BE2C (cell line): ENCODE measurements at regions not wholly inside any gene's neighbourhood (a gene's known extent, or its start where the extent isn't known, plus 50 kb on each side); places are given as distances from the start of the nearest gene placed in this dataset.

Experiments
- DNase-seq: peaks from one replicate; pipeline ENCODE4 v3.0.0-alpha.2; 2020
- H3K27me3 ChIP-seq: fragments of 250-450 bp; sonication (Bioruptor Pico); 2 replicates; pipeline ENCODE4 v1.5.1; 2020; ENCODE audit warnings: mild to moderate bottlenecking
- H3K36me3 ChIP-seq: fragments of 250-450 bp; sonication (Bioruptor Pico); 2 replicates; pipeline ENCODE4 v1.5.1; 2020; ENCODE audit warnings: mild to moderate bottlenecking
- H3K4me1 ChIP-seq: fragments of 250-450 bp; sonication (Bioruptor Pico); 2 replicates; pipeline ENCODE4 v1.5.1; 2020
- H3K4me3 ChIP-seq: 2 replicates; pipeline ENCODE4 v1.5.1; 2011; ENCODE audit warnings: low read depth, low read length
- H3K9me3 ChIP-seq: fragments of 250-450 bp; sonication (Bioruptor Pico); 2 replicates; pipeline ENCODE4 v1.5.1; 2020
- TF ChIP-seq, protein P1 (sequence below): IDR thresholded peaks from 2 replicates; pipeline ENCODE4 v1.5.1; 2012; ENCODE audit warnings: mild to moderate bottlenecking, low read depth, low read length

DNA sequence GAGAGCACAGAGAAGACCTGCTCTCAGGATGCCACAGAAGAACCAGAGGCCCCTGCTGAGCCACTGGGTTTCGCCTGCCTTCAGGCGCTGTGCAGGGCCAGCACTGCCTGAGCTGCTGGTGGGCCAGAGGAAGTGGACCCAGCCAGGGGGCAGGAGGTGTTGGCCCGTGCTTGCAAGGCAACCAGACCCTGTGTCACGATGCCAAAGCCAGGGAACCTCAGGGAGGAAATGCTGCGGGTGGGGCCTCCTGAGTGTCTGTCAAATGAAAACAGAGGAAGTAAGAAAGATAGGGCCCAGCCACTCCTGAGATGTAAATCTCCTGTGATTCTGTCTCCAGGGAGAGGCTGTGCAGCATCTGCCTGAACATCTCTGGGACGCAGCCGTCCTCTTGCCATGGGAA is 58.1 kb upstream of the ADORA2B start:
- TF ChIP-seq, protein P1, sequence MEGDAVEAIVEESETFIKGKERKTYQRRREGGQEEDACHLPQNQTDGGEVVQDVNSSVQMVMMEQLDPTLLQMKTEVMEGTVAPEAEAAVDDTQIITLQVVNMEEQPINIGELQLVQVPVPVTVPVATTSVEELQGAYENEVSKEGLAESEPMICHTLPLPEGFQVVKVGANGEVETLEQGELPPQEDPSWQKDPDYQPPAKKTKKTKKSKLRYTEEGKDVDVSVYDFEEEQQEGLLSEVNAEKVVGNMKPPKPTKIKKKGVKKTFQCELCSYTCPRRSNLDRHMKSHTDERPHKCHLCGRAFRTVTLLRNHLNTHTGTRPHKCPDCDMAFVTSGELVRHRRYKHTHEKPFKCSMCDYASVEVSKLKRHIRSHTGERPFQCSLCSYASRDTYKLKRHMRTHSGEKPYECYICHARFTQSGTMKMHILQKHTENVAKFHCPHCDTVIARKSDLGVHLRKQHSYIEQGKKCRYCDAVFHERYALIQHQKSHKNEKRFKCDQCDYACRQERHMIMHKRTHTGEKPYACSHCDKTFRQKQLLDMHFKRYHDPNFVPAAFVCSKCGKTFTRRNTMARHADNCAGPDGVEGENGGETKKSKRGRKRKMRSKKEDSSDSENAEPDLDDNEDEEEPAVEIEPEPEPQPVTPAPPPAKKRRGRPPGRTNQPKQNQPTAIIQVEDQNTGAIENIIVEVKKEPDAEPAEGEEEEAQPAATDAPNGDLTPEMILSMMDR, result no peak
- H3K9me3 ChIP-seq, result no peaks in the 10 kb centered on the region
- H3K36me3 ChIP-seq, result no peaks in the 10 kb centered on the region
- H3K4me3 ChIP-seq, result no peak overlapping the region
- no peaks in the 10 kb centered on the region for H3K27me3 ChIP-seq
- peak; percentile 18 for DNase-seq
- H3K4me1 ChIP-seq, result no peaks in the 10 kb centered on the region; the same call in 1 of the 2 replicates

DNA sequence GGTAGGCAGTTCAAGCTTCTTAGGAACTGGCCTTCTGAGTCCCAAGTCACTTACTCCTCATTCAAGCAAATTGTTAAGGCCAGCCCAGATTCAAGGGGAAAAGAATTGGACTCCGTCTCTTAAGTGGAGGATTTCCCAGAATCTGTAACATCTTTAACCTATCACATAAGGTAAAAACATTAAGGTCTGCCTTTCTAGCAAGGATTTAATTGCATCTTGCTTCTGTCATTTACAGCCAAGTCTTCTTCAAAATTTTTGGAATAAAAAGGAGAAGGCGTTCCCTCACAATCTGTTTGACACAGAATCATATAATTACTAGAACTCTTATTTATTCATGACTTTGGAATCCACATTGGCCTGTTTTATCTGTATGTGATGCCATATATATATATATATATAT is 56.5 kb upstream of the ADORA2B start:
- TF ChIP-seq, protein P1, result no peak
- Histone ChIP-seq H3K27me3 (no peaks in the 10 kb centered on the region), H3K4me1 (no peaks in the 10 kb centered on the region; the same call in 1 of the 2 replicates), H3K4me3 (no peak overlapping the region), H3K36me3 (no peaks in the 10 kb centered on the region), H3K9me3 (no peaks in the 10 kb centered on the region)
- no peak for DNase-seq

DNA sequence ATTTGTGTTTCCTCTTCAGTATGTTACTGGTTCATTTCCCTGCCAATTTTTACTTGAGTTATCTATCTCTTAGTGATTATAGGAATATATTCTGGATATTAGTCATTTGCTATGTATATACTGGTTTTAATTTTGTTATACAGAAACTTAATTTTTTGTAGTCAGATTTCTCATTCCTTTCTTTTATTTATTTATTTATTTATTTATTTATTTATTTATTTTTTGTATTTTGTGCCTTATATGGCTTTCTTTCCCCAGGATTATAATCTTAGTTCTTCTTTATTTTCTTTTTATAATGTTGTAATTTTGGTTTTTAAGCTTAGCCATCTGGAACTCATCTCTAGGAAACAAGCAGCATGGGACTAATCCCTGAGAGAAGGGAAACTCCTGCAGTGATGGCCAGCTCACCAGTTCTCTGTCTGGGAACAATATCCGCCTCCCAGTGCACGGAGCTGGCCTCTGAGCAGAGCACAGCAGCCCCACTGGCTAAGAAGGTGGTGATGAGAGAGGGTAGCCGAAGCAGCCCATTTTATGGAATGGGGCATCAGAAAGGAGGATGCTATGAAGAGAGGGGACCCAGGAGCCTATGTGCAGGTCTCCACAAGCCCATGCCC is 54.5 kb upstream of the ADORA2B start:
- Histone ChIP-seq H3K36me3 (no peaks in the 10 kb centered on the region), H3K9me3 (no peaks in the 10 kb centered on the region), H3K4me1 (no peaks in the 10 kb centered on the region; the same call in 1 of the 2 replicates), H3K27me3 (no peaks in the 10 kb centered on the region), H3K4me3 (no peak overlapping the region)
- DNase-seq, result no peak
- TF ChIP-seq, protein P1, result no peak

DNA sequence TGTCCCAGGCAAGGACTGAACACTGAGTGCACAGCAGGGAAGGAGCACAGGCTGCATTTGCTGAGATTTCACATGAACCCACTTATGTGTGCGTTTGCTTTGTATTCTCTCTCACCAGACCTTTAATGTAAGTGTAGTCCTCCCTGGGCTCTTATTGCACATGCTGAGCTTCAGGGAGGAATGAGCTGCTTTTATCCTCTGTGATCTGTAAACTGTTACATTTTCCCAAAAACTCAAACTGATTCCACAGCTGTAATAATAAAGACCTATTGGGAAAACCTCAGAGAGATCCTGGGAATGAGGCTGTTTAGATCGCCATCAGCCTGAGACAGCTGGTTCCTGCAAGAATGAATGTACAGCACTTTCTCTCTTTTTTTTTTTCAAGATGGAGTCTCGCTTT is 53.6 kb upstream of the ADORA2B start:
- Histone ChIP-seq H3K36me3 (no peaks in the 10 kb centered on the region), H3K9me3 (no peaks in the 10 kb centered on the region), H3K4me3 (no peak overlapping the region), H3K4me1 (no peaks in the 10 kb centered on the region; the same call in 1 of the 2 replicates), H3K27me3 (no peaks in the 10 kb centered on the region)
- TF ChIP-seq, protein P1, result no peak
- no peak for DNase-seq

DNA sequence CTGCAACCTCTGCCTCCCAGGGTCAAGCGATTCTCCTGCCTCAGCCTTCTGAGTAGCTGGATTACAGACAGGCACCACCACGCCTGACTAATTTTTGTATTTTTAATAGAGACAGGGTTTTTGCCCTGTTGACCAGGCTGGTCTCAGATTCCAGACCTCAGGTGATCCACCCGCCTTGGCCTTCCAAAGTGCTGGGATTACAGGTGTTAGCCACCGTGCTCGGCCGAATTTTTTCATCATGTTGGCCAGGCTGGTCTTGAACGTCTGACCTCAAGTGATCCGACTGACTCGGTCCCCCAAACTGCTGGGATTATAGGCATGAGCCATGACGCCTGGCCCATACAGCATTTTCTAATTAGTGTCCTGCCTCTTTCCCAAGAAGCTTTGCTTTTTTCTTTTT is 52.7 kb upstream of the ADORA2B start:
- no peak overlapping the region for H3K4me3 ChIP-seq
- no peaks in the 10 kb centered on the region for H3K9me3 ChIP-seq
- TF ChIP-seq, protein P1, result no peak
- H3K27me3 ChIP-seq, result no peaks in the 10 kb centered on the region
- no peak for DNase-seq
- H3K4me1 ChIP-seq, result no peaks in the 10 kb centered on the region
- H3K36me3 ChIP-seq, result no peaks in the 10 kb centered on the region

DNA sequence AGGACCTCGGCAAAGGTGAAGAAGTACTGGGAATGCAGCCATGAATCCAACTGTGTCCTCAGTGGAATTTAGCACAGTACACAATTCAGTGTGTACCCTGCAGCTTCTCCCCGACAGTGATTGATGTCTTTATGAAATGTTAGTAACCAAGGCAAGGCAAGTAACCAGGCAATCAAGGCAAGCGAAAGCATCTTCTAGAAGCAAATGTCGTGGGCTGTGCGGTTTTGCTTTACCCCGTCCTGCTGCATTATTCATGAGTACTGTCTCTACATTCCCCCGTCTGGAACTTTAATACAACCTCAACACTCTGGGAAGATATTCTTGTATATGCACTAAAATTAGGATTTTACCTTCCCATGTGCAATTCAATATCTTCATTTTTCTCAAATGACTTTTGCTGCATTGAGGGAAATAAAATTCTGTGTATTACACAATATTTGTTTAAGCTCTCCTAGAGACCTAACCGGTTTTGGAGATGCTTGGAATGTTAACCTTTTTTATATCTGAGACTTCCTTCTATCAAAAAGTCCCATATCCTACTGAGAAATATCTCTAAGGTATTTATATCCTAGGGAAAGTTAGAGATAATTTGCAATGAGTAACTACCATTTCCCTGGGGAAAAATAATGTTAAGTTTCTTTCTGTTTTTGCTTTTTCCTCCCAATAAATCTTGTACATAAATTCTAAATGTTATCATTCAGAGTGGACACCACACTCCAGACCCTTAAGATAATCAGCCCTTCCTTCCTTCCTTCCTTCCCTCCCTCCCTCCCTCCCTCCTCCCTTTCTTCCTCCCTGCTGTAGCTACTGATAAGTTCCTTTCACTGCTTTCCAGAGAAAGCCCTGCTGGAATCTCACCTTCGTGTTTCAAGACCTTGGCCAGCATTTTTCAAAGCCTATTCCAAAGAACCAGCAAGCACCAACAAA is 51.9 kb upstream of the ADORA2B start:
- Histone ChIP-seq H3K9me3 (no peaks in the 10 kb centered on the region), H3K4me3 (no peak overlapping the region), H3K36me3 (no peaks in the 10 kb centered on the region), H3K4me1 (no peaks in the 10 kb centered on the region), H3K27me3 (no peaks in the 10 kb centered on the region)
- DNase-seq, result no peak
- TF ChIP-seq, protein P1, result no peak
